ENCODE measurements at regions not wholly inside any gene's neighbourhood (a gene's known extent, or its start where the extent isn't known, plus 50 kb on each side); places are given as distances from the start of the nearest gene placed in this dataset.

DNA sequence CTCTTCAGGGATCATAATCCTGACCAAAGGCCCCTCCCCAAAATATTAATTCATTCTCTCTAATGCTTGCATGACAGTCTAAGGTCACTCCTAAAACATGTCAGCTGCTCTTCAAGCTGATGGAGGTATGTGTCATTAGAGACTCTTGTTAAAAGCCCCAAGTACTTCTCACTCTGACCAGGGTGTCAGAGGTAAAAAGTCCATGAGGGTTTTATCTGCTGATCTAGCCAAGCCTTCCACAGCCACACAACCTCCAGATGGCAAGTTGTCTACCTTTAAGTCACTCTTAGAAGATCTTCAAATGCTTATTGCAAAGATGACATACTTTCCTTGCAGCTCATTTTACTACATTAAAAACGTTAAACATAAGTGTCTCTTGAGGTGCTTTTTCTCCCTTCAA is 83.6 kb upstream of the ETAA1 start:
- Histone ChIP-seq H3K9me3 (ENCODE audit: control extremely low read depth in 1 of 3, control insufficient read depth in 2 of 3, insufficient read depth in 1 of 3, low read length in 2 of 3) (no peaks in the 10 kb centered on the region), H3K79me2 (ENCODE audit: control insufficient read depth, insufficient read depth, low read length) (no peaks in the 10 kb centered on the region), H4K20me1 (ENCODE audit: control insufficient read depth, insufficient read depth, low read length, poor library complexity, severe bottlenecking) (no peaks in the 10 kb centered on the region), H3K4me2 (replicated peaks; ENCODE audit: low read depth, low read length, poor library complexity, severe bottlenecking) (no peak overlapping the region), H3K36me3 (replicated peaks in 1 of 2; ENCODE audit: control extremely low read depth in 1 of 2, control insufficient read depth in 1 of 2, extremely low read depth in 1 of 2, insufficient read depth in 2 of 2, low read length in 1 of 2) (no peaks in the 10 kb centered on the region), H3K27ac (ENCODE audit: low read length in 2 of 2) (no peak overlapping the region), H2AFZ (ENCODE audit: insufficient read depth, low read depth, low read length, poor library complexity, severe bottlenecking) (no peak overlapping the region), H3K27me3 (replicated peaks in 1 of 4; ENCODE audit: control extremely low read depth in 1 of 4, control insufficient read depth in 3 of 4, insufficient read depth in 4 of 4, low read length in 3 of 4) (no peaks in the 10 kb centered on the region), H3K9ac (ENCODE audit: low read length) (no peak overlapping the region), H3K4me3 (ENCODE audit: control extremely low read depth in 1 of 5, extremely low read depth in 1 of 5, insufficient read depth in 1 of 5, low read depth in 2 of 5, low read length in 4 of 5) (no peak overlapping the region), H3K4me1 (ENCODE audit: control insufficient read depth in 2 of 2, insufficient read depth in 2 of 2, low read length in 2 of 2) (no peaks in the 10 kb centered on the region)
- H3K4me3 Mint-ChIP-seq, result no peak overlapping the region
- DNase-seq (no peak), ATAC-seq (ENCODE audit: low read depth) (no peak)
- H3K4me1 Mint-ChIP-seq, result no peaks in the 10 kb centered on the region
- TF ChIP-seq EZH2 (IDR thresholded peaks at IDR 0.05; ENCODE audit: borderline replicate concordance, insufficient read depth, low read depth, low read length, poor library complexity, severe bottlenecking), result no peak
- no peak for TF ChIP-seq CTCF (IDR thresholded peaks at IDR 0.05)
- no CpG with 5 or more reads among the region's 1 CpG for WGBS (ENCODE audit: insufficient coverage)
- CTCF ChIA-PET, result no interaction called here
- POLR2A ChIA-PET, result no interaction called here
- no peaks in the 10 kb centered on the region for H3K9me3 Mint-ChIP-seq (ENCODE audit: insufficient read depth)
- no peak overlapping the region for H3K27ac Mint-ChIP-seq
- no peaks in the 10 kb centered on the region for H3K27me3 Mint-ChIP-seq
- intact Hi-C loops (cut with micrococcal nuclease), result no loop called here

DNA sequence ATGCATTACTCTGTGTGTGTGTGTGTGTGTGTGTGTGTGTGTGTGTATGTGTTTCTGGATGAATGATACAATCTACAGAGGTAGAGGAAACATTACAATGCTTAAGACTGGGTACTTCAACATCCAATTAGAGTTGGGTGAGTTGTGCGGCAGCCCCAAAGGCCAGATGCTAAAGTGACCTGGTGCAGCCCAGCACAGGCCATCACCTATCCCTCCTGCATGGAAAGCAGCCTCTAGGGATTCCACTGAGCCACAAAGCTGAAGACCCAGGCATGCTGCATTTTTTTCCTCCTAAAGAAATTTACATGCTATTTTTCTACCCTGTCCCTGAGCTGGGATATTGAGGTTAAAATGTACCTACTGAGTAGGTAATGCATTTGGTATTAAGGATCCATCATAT is 79.1 kb upstream of the ETAA1 start:
- DNase-seq (no peak), ATAC-seq (ENCODE audit: low read depth) (no peak)
- intact Hi-C loops (cut with micrococcal nuclease), result no loop called here
- H4K20me1 ChIP-seq (ENCODE audit: control insufficient read depth, insufficient read depth, low read length, poor library complexity, severe bottlenecking), result no peaks in the 10 kb centered on the region
- no peaks in the 10 kb centered on the region for H3K79me2 ChIP-seq (ENCODE audit: control insufficient read depth, insufficient read depth, low read length)
- no peaks in the 10 kb centered on the region for H3K9me3 ChIP-seq (ENCODE audit: control extremely low read depth in 1 of 3, control insufficient read depth in 2 of 3, insufficient read depth in 1 of 3, low read length in 2 of 3)
- POLR2A ChIA-PET, result no interaction called here
- no peaks in the 10 kb centered on the region for H3K36me3 ChIP-seq (replicated peaks in 1 of 2; ENCODE audit: control extremely low read depth in 1 of 2, control insufficient read depth in 1 of 2, extremely low read depth in 1 of 2, insufficient read depth in 2 of 2, low read length in 1 of 2)
- H3K27ac Mint-ChIP-seq, result no peak overlapping the region
- peaks cover 2% of the 10 kb centered on the region for H3K27me3 Mint-ChIP-seq
- no peaks in the 10 kb centered on the region for H3K9me3 Mint-ChIP-seq (ENCODE audit: insufficient read depth)
- H3K27me3 ChIP-seq (replicated peaks in 1 of 4; ENCODE audit: control extremely low read depth in 1 of 4, control insufficient read depth in 3 of 4, insufficient read depth in 4 of 4, low read length in 3 of 4), result no peaks in the 10 kb centered on the region
- WGBS (ENCODE audit: insufficient coverage), result no CpG with 5 or more reads among the region's 1 CpG
- H3K4me3 ChIP-seq (ENCODE audit: control extremely low read depth in 1 of 5, extremely low read depth in 1 of 5, insufficient read depth in 1 of 5, low read depth in 2 of 5, low read length in 4 of 5), result no peak overlapping the region
- CTCF ChIA-PET, result interaction anchor here (0.6 kb wide), 1 partner anchor 45 kb away, joined by 3 read pairs; no protein-coding TSS in a partner anchor
- H2AFZ ChIP-seq (ENCODE audit: insufficient read depth, low read depth, low read length, poor library complexity, severe bottlenecking), result no peak overlapping the region
- no peak overlapping the region for H3K4me3 Mint-ChIP-seq
- H3K4me1 Mint-ChIP-seq, result no peaks in the 10 kb centered on the region
- no peak overlapping the region for H3K4me2 ChIP-seq (replicated peaks; ENCODE audit: low read depth, low read length, poor library complexity, severe bottlenecking)
- no peak overlapping the region for H3K9ac ChIP-seq (ENCODE audit: low read length)
- H3K27ac ChIP-seq (ENCODE audit: low read length in 2 of 2), result no peak overlapping the region
- TF ChIP-seq EZH2 (IDR thresholded peaks at IDR 0.05; ENCODE audit: borderline replicate concordance, insufficient read depth, low read depth, low read length, poor library complexity, severe bottlenecking) (no peak), CTCF (IDR thresholded peaks at IDR 0.05) (no peak)
- H3K4me1 ChIP-seq (ENCODE audit: control insufficient read depth in 2 of 2, insufficient read depth in 2 of 2, low read length in 2 of 2), result no peaks in the 10 kb centered on the region
